ENCODE measurements at regions not wholly inside any gene's neighbourhood (a gene's known extent, or its start where the extent isn't known, plus 50 kb on each side); places are given as distances from the start of the nearest gene placed in this dataset.

DNA sequence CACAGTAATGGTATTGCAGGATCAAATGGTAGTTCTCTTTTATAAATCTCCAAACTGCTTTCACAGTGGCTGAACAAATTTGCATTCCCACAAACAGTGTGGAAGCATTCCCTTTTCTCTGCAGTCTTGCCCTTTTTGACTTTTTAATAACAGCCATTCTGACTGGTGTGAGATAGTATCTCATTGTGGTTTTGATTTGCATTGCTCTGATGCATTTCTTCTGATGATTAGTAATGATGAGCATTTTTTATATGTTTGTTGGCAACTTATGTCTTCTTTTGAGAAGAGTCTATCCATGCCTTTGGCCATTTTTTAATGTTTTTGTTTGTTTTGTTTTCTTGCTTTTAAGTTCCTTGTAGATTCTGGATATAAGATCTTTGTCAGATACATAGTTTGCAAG, 316.1 kb upstream of the TMCO5A start:
- no peak for TF ChIP-seq EZH2 (IDR thresholded peaks at IDR 0.05)
- TF ChIP-seq, protein P1, sequence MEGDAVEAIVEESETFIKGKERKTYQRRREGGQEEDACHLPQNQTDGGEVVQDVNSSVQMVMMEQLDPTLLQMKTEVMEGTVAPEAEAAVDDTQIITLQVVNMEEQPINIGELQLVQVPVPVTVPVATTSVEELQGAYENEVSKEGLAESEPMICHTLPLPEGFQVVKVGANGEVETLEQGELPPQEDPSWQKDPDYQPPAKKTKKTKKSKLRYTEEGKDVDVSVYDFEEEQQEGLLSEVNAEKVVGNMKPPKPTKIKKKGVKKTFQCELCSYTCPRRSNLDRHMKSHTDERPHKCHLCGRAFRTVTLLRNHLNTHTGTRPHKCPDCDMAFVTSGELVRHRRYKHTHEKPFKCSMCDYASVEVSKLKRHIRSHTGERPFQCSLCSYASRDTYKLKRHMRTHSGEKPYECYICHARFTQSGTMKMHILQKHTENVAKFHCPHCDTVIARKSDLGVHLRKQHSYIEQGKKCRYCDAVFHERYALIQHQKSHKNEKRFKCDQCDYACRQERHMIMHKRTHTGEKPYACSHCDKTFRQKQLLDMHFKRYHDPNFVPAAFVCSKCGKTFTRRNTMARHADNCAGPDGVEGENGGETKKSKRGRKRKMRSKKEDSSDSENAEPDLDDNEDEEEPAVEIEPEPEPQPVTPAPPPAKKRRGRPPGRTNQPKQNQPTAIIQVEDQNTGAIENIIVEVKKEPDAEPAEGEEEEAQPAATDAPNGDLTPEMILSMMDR (IDR thresholded peaks at IDR 0.05) = no peak

All from neural progenitor cell (in vitro differentiated cells).